GM12865 (cell line): ENCODE measurements at regions not wholly inside any gene's neighbourhood (a gene's known extent, or its start where the extent isn't known, plus 50 kb on each side); places are given as distances from the start of the nearest gene placed in this dataset.

Source experiments
- DNase-seq: peaks from one replicate; pipeline ENCODE4 v3.0.0; 2010; ENCODE audit warnings: low read depth
- H3K4me3 ChIP-seq: 2 replicates; pipeline ENCODE4 v1.5.1; 2011; ENCODE audit warnings: mild to moderate bottlenecking, low read depth, low read length, control low read depth
- TF ChIP-seq, protein P1 (sequence below): IDR thresholded peaks from 2 replicates; pipeline ENCODE4 v1.5.1; 2011; ENCODE audit warnings: low read length, control low read depth, low read depth, inconsistent platforms; ENCODE audit not compliant: insufficient read depth; ENCODE audit errors: missing control alignments

DNA sequence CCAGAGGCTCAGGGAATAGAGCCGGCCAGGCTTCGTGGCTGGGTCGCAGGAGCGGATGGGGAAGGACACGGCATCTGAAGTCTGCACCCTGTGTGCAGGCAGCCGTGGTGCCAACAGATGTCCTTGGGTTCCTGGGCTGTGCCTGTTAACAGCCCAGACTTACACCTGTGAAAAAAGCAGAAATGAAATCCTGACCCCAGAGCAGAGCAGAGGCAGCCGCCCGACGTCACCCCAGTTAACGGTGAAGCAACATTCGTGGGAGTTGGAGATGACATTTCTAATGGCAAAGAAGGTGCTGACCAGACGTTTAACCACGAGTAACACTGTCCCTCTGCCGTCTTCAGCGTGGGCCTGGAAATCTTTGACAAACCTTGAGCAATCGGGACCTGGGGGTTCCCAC lies 200.3 kb upstream of the DIO3 start:
- TF ChIP-seq, protein P1, sequence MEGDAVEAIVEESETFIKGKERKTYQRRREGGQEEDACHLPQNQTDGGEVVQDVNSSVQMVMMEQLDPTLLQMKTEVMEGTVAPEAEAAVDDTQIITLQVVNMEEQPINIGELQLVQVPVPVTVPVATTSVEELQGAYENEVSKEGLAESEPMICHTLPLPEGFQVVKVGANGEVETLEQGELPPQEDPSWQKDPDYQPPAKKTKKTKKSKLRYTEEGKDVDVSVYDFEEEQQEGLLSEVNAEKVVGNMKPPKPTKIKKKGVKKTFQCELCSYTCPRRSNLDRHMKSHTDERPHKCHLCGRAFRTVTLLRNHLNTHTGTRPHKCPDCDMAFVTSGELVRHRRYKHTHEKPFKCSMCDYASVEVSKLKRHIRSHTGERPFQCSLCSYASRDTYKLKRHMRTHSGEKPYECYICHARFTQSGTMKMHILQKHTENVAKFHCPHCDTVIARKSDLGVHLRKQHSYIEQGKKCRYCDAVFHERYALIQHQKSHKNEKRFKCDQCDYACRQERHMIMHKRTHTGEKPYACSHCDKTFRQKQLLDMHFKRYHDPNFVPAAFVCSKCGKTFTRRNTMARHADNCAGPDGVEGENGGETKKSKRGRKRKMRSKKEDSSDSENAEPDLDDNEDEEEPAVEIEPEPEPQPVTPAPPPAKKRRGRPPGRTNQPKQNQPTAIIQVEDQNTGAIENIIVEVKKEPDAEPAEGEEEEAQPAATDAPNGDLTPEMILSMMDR = no peak
- no peak overlapping the region for H3K4me3 ChIP-seq
- no peak for DNase-seq

DNA sequence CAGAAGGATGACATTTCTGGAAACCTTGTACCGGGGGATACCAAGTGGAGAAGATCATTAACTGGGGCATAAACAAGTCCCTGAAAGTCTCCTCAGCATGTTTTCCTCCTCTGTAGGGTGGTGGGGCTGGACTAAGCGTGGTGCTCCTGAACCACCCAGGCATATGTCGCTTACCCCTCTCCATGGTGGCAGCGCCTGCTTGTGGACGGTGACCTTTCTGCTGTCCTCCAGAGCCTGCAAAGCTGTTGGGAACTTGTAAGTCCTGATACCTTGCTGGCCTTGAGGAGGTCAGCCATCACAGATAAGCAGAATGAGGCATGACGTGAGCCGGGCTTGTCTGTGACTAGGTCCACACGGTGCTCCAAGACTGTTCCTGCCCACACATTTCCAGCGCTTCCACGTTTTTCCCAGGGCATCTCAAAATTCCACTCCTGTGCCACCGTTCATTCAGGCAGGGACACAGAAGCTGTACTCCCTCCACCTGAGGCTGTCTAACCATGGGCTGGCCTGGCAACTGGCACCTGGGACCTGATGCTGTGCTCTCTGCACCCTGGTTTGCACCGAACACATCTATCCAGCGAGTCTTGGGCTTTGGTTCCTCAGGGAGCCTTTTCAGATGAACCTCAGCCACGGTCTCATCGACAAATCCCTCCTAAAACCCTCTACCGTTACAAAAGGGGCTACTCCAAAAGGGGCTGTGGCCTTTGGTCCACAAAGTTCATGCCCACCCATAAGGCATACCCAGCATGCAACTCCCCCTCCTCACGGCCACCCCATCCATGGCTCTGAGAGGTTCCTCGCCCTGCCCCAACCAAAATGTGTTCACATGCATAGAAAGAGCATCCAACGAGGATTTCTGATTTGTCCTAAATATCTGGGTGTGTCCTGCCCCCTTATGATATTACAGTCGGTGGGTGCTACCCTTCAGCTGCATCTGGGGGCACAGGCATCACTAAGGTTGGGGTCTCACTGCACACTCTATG lies 199.6 kb upstream of the DIO3 start:
- H3K4me3 ChIP-seq = no peak overlapping the region
- no peak for DNase-seq
- TF ChIP-seq, protein P1 = no peak

DNA sequence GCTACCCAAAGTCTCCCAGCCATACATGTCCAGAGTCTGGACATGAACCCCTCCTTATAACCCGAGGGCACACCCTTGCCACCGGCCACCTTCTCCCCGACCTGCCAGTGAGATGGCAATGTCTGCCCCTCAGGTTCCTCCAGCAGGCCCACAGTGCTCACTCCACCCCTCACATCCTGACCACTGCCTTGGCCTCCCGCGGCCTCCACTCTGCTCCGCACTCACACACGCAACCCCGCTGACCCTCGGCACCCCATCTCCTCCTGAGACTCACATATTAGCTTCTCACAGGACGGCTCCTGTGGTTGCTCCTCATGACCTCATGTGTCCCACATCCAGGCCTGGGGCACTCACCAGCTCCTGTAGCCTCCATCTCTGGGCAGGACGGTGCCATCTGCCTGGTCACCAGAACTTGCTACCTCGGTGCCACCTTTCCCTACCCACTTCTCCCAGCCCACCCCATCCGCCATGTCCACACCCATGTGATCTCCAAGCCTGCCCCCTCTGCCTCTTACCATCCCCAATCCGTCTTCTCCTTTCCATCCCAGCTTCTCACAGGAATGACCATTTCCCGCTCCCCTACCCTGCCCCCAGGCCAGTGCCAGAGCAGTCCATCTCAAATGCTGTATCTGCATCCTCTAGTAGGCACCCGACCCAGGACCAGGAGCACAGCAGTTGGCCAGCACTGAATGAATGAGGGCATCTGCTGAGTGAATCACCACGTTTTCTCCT lies 198.6 kb upstream of the DIO3 start:
- DNase-seq = no peak
- no peak overlapping the region for H3K4me3 ChIP-seq
- TF ChIP-seq, protein P1 = no peak

GRCh38 chr14:101363261-101363555 lies 198.1 kb upstream of the DIO3 start:
- TF ChIP-seq, protein P1 = no peak
- no peak for DNase-seq
- no peak overlapping the region for H3K4me3 ChIP-seq

DNA sequence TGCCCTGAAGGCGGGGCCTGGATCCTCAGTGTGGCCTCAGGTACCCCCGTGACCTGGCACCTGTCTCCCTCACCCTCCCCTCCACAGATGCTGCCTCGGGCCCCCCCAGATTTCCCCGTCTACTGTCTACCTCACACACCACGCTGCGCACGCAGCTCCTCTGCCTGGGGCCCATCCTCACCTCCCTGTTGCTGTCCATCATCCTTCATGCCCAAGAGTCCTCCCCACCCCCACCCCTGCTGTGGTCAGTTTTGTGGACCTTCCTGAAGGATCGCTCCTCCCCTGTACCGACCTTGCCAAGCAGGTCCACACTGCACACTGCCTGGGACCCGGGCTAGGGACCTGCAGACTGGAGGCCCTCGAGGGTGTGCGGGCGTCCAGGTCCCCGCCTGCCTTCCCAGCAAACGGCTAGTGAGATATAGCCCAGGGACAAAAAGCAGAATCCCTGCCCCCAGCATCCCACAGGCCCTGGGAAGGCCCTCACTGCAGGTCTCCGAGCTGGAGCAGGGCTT lies 197.4 kb upstream of the DIO3 start:
- TF ChIP-seq, protein P1 = no peak
- DNase-seq = no peak
- H3K4me3 ChIP-seq = no peak overlapping the region

DNA sequence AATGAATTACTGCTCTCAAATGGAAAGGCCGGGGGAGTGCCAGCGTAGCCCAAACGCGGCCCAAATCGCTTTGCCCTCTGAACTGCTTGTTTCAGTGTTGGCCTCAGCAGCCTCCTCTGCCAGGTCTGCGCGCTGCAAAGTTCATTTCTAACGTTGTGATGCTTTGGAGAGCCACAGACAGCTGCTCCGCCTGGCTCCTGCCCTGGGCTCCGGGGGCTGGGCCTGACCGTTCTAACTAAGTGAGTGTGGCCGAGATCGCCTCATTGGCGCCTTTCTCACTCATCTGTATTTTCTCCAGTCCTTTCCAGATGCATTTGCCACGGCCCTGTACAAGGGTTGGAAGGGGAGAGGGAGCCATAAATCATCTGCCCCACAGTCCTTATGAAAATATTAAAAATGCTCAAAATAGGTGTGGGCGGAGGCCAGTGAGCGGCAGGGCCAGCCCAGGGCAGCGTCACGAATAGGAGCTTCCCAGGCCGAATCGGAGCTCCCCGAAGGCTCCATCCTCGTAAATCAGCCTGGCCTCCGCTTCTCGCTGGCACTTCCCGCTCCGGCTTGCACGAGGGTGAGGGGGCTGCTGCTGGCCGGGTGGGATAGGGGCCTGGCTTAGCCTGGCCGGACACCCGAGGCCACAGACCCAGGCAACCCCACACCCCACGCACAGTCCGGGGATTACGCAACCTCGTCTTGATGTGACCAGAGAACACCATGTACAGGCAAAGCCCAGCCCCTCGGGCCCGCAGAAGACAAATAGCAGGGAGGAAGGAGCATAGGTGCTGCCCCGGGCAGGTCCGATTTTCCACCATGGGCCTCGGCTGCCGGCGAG lies 196.6 kb upstream of the DIO3 start:
- no peak for DNase-seq
- TF ChIP-seq, protein P1 = no peak
- no peak overlapping the region for H3K4me3 ChIP-seq
